Ovary (tissue), 7 donors: ENCODE measurements at regions not wholly inside any gene's neighbourhood (a gene's known extent, or its start where the extent isn't known, plus 50 kb on each side); places are given as distances from the start of the nearest gene placed in this dataset.

Experiments used
- DNase-seq, 5 donors: peaks; one replicate each; pipeline ENCODE4 v3.0.0-alpha.2; 2019 to 2020
- H3K27ac ChIP-seq, 2 donors: fragments of 200-600 bp; one replicate each; pipeline versions ENCODE4 v1.5.1 to v1.8.0; 2019 to 2022
- H3K27me3 ChIP-seq: fragments of 200-600 bp; one replicate; pipeline ENCODE4 v1.8.0; 2022
- H3K36me3 ChIP-seq: fragments of 200-600 bp; sonication (generic); one replicate; pipeline ENCODE4 v1.5.1; 2019
- H3K4me1 ChIP-seq: one replicate; pipeline ENCODE4 v1.8.1; 2013; ENCODE audit warnings: mild to moderate bottlenecking, moderate library complexity; ENCODE audit not compliant: insufficient read depth
- H3K4me3 ChIP-seq: fragments of 200-600 bp; sonication (generic); one replicate; pipeline ENCODE4 v1.5.1; 2017
- H3K9me3 ChIP-seq, 2 donors: fragments of 200-600 bp in 1 of 2; sonication (generic) in 1 of 2; one replicate each; pipeline versions ENCODE4 v1.5.1 to v1.8.1; 2013 to 2019; ENCODE audit warnings: mild to moderate bottlenecking in 1 of 2, moderate library complexity in 1 of 2
- CTCF ChIP-seq, 3 donors: fragments of 450-650 bp in 2 of 3; fragments of 200-600 bp in 1 of 3; IDR thresholded peaks; one replicate each; pipeline versions ENCODE4 v1.5.1 to v1.8.0; 2016 to 2022; ENCODE audit warnings: antibody characterized with exemption in 3 of 3, mild to moderate bottlenecking in 1 of 3
- EP300 ChIP-seq: sonication (generic); formaldehyde crosslinking; IDR thresholded peaks from one replicate; pipeline ENCODE4 v1.6.1; 2017; ENCODE audit warnings: antibody characterized with exemption
- POLR2A ChIP-seq: fragments of 450-650 bp; IDR thresholded peaks from one replicate; pipeline ENCODE4 v1.6.1; 2017; ENCODE audit warnings: antibody characterized with exemption, mild to moderate bottlenecking, moderate library complexity
- WGBS, 3 donors: extraction: QIAGEN DNeasy Blood & Tissue Kit in 1 of 3; methylation state at CpG; one replicate each; pipeline versions ENCODE4 v1.1.5 to v1.1.7; 2013 to 2017; 5-methylcytosine and 5-hydroxymethylcytosine counted together
- intact Hi-C, 4 donors: fragments of 100-400 bp; cut with DNase I; formaldehyde crosslinking; loops; one replicate each; pipeline versions ENCODE4 v1.11.0 to v1.15.1; 2022 to 2023
- donor health status: DM: no; HTN: no; CAD: no; lungs with moderate emphysema.
- donor health status: DM: no; HTN: no; CAD: no.
- donor health status: Bipolar disorder and iron deficiency.
- donor health status: DM: no; HTN: no; CAD: no.
- donor health status: DM: yes; HTN: yes; CAD: no.

- Histone ChIP-seq H3K9me3 (no peaks in the 10 kb centered on the region), H3K36me3 (no peaks in the 10 kb centered on the region), H3K4me3 (no peak overlapping the region), H3K27ac (no peak overlapping the region), H3K27me3 (no peaks in the 10 kb centered on the region), H3K4me1 (no peaks in the 10 kb centered on the region)
- intact Hi-C loops: no loop called here
- no peak for DNase-seq
- TF ChIP-seq CTCF (IDR thresholded peaks at IDR 0.05) (no peak), EP300 (no peak), POLR2A (no peak)
- WGBS, 3 donors: 85 to 90% (median 88%) methylated on average over 5 of the region's 5 CpGs
Measured at GRCh38 chr4:53720776-53721175, 129.5 kb upstream of the LNX1 start.

- peaks cover 5% of the 10 kb centered on the region for H3K4me1 ChIP-seq
- no peak overlapping the region for H3K4me3 ChIP-seq
- intact Hi-C loops: loop anchor here in 1 of 4 donors (10.0 kb wide), 1 partner anchor 188 kb away; no protein-coding TSS in a partner anchor
- 68 to 86% (median 82%) methylated on average over 4 of the region's 4 CpGs for whole genome bisulfite sequencing, 3 donors
- no peak overlapping the region for H3K27ac ChIP-seq
- DNase-seq: no peak
- no peaks in the 10 kb centered on the region for H3K9me3 ChIP-seq
- no peaks in the 10 kb centered on the region for H3K36me3 ChIP-seq
- TF ChIP-seq CTCF (IDR thresholded peaks at IDR 0.05) (no peak), POLR2A (no peak), EP300 (no peak)
- no peaks in the 10 kb centered on the region for H3K27me3 ChIP-seq
Measured at GRCh38 chr4:53717064-53717549, 125.8 kb upstream of the LNX1 start.

GRCh38 chr4:53716471-53717063 is 125.3 kb upstream of the LNX1 start:
- no peak for DNase-seq
- WGBS, 3 donors: 81 to 91% (median 83%) methylated on average over 6 of the region's 6 CpGs
- no peaks in the 10 kb centered on the region for H3K9me3 ChIP-seq
- intact Hi-C loops: loop anchor here in 1 of 4 donors (10.0 kb wide), 1 partner anchor 188 kb away; no protein-coding TSS in a partner anchor
- H3K27ac ChIP-seq: no peak overlapping the region
- H3K27me3 ChIP-seq: no peaks in the 10 kb centered on the region
- peaks cover 9% of the 10 kb centered on the region for H3K4me1 ChIP-seq
- no peak for TF ChIP-seq EP300
- no peak for TF ChIP-seq CTCF (IDR thresholded peaks at IDR 0.05)
- no peak for TF ChIP-seq POLR2A
- no peak overlapping the region for H3K4me3 ChIP-seq
- H3K36me3 ChIP-seq: no peaks in the 10 kb centered on the region

- no peak for TF ChIP-seq CTCF (IDR thresholded peaks at IDR 0.05)
- TF ChIP-seq POLR2A: no peak
- TF ChIP-seq EP300: no peak
- H3K27me3 ChIP-seq: no peaks in the 10 kb centered on the region
- H3K27ac ChIP-seq: no peak overlapping the region
- H3K4me1 ChIP-seq: peaks cover 11% of the 10 kb centered on the region
- H3K9me3 ChIP-seq: no peaks in the 10 kb centered on the region
- intact Hi-C loops: loop anchor here in 1 of 4 donors (10.0 kb wide), 1 partner anchor 189 kb away; no protein-coding TSS in a partner anchor
- H3K4me3 ChIP-seq: no peak overlapping the region
- DNase-seq: no peak
- no peaks in the 10 kb centered on the region for H3K36me3 ChIP-seq
Measured at GRCh38 chr4:53716011-53716410, 124.7 kb upstream of the LNX1 start.
